ENCODE measurements at regions not wholly inside any gene's neighbourhood (a gene's known extent, or its start where the extent isn't known, plus 50 kb on each side); places are given as distances from the start of the nearest gene placed in this dataset.

DNA sequence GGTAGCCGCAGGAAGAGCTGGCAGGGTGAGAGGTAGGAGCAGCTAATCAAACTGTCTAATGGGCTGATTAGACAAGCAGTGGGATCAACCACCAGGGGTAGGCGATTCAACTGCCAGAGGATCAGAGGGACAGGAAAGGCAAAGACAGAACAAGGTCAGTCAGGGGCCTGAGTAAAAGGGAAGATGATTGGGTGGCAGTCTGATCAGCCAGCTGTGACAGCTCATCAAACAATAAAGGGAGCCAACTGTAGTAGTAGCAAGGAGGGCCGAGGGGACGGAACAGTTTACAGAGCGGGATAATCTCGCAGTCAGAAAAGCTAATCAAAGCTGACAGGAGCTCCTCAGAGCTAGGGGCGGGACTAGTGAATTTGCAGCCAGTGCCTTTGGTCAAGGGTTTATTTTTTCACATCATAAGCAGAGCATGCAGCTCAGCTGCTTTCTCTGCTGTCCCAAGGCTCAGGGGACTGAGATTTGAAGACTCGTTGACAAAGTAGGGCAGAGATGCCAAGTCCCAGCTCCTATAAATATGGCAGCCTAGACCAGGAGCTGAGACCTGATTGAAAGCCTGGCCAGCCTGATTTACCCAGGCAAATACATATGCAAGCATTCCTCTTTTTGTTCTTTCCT, 418.2 kb downstream of the GABRG2 start:
- DNase-seq (ENCODE audit: low read depth): no peak

DNA sequence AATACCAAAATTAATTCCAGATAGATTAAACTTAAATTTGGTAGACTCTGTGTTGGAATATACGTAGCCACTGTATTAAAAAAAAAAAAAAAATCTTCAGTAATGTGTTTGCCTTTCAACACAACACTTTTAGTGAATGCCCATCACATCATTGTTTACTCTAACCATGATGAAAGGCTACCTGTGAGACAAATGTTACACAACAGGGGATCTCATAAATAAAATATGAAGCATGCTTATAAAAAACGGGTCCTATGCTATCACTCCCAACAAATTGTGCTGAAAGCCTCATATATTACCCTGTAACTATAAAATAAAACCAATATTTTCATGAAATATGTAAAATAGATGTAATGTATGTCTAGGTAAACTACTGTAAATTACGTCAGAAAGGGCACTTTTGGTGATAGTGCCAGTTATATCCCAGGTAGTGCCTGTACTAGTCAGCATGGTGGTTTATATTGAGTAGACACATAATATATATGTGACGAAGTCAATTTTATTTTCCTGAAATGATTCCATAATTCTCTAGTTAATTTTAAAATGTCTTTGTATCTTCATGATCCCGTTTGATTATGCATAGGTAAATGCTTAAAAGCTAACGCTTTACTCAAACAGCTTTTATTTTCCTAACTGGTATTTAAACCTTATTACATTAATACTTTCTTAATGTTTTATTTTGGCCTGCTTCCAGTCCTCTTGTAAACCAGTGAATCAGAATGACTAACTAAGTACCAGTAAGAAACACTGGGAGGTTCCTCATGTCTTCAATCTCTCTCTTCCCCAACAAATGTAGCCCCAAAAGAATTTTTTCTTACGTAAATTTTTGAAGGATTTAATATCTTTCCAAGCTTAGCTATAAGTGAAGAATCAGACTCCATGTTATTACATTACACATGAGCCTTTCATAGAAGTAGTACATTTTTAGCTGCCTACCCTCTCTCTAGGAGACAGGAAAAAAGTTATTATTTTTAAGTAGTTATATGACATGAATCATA, 420.3 kb downstream of the GABRG2 start:
- DNase-seq (ENCODE audit: low read depth): no peak

DNA sequence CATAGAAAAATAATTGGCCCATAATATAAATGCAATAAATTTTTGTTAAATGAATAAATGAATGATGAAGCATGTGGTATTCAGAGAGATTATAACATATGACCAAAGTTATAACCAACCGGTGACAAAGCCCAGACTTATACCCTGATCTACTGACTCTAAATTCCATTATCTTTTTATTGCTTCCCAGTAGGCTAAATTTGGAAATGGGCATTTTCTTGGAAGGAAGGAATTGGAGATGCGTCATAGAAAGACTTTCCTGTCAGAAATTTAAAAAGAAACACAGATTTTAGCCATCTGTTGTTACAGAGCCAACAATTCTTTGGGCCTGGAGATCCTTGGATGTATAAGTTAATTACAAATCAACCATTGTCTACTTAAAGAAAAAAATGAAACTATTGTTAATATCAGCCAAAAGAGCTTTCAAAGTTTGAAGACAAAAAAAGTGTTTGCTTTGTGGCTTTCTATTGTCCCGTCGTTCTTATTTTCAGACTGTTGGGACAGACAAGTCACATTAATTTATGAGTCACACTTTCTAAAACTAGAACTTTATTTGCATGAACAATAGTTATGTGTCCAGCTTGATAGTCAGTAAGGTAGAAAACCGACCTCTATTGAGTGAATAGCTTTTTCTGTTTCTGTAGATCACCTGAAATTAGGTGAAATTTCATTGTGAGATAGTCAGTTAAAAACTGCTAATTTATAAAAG, 428.7 kb downstream of the GABRG2 start:
- DNase-seq (ENCODE audit: low read depth): no peak

DNA sequence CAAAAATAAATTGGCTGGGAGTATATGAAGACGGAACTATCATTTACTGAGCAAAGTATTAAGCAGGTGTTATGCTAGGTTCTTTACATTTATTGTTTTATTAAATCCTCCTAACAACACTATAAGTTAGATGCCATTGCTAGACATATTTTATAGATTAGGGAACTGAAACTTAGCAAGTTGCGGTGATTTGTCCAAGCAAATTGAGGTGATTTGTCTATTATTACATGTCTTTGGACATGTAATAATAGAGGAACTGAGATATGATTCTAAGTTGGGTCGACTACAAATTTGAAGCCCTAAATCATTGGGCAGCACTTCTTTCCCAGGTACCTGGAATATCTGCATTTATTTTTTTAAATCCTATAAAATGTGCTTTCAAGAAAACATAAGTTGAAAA, 429.9 kb downstream of the GABRG2 start:
- no peak for DNase-seq (ENCODE audit: low read depth)

DNA sequence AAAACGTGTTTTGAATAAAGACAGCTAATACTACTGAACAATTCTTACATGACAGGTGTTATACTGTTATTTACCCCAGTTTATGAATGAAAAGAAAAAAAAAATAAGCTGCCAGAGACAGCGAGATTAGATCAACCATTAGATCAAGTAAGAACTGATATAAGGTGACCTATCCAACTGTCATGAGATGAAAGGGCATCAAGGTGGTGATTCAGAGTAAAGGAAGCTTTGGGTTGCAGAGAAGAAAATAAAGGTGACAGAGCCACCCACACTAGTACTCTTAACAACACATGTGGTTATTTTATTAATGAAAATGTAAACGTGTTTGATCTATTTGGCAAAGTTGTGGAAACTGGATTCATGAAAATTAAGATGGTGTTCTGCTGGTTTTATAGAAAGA, 435.2 kb downstream of the GABRG2 start:
- no peak for DNase-seq (ENCODE audit: low read depth)

DNA sequence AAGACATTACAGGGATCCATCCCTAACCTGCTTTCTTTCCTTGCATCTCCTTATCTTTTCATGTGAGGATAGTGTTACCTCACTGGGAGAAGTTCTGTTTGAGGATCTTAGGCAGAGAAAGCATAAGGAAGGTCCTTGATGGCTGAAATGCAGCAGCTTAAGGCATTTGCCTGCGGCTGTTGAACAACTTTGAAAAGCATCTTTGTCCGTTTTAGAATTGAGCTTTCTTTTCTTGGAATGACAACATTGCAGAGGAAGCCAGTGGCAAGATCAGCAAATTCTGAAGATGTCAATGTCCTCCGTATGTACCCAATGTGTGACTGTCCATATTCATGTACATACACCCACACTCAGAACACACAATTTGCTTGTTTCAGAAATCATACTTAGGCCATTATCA, 436.2 kb downstream of the GABRG2 start:
- DNase-seq (ENCODE audit: low read depth): no peak

DNA sequence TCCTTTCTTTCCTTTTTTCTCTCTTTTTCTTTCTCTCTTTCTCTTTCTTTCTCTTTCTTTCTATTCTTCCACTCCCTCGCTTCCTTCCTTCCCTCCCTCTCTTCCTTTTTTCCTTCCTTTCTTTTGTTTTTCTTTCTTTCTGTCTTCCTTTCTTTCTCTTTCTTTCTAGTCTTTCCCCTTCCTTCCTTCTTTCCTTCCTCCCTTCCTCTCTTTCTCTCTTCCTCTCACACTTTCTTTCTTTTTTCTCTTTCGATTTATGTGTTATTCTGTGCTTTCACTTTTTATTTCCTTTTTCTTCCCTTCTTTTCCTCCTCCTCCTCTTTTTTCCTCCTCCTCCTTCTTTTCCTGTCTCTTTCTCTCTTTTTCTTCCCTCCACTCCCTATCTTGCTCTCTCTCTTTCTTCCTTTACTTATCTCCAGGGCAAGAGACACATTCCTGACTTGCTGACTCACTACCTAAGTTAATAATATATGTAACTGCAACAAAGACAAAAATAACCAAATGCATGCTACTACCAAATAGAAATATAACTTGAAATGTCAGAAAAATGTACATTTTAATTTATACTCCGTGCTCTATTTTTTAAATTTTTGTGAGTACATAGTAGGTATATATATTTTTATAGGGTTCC, 445.5 kb downstream of the GABRG2 start:
- DNase-seq (ENCODE audit: low read depth): no peak

DNA sequence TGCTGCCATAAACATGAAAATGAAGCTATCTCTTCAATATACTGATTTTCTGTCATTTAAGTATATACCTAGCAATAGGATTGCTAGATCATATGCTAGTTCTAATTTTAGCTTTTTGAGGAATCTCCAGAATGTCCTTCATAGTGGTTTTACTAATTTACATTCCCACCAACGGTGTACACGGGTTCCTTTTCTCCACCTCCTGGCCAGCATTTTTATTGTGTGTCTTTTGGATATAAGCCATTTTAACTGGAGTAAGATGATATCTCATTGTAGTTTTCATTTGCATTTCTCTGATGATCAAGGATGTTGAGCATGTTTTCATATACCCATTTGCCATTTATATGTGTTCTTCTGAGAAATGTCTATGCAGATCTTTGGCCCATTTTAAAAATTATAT, 446.5 kb downstream of the GABRG2 start:
- DNase-seq (ENCODE audit: low read depth): no peak

DNA sequence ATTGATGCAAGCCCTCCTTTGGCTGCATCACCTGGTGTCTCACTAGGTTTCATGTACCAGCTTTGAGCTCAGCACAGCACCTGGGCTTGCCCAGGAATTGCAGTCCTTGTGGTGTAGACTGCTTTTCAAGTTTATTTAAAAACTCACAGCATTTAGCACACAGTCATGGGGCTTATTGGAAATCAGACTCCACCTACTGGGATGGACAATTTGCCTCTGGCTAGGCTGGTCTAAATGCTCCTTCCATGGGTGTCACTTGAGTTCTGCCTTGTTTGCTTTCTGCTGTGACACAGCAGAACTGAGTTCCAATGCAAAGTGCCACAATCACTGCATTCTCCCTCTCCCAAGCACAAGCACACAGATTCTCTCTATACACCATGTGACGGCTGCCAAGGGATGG, 453.3 kb downstream of the GABRG2 start:
- no peak for DNase-seq (ENCODE audit: low read depth)

DNA sequence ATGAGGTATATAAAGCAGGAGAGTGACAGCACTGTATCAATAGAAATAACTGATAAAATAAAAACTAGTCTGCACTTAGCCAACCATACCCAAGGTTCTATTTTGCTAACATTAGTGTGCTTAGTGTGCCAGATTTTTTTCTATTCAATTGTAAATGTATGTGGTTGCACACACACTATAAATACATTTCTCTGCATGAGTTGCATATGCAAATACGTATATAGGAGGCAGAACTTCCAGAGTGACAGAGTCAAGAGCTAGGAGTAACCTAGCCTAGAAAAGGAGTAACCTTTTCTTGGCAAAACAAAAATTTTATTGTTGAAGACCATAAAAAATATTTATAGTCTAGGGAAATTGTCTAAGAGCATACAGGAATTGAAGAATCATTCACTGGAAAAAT, 461.6 kb downstream of the GABRG2 start:
- DNase-seq (ENCODE audit: low read depth): no peak

DNA sequence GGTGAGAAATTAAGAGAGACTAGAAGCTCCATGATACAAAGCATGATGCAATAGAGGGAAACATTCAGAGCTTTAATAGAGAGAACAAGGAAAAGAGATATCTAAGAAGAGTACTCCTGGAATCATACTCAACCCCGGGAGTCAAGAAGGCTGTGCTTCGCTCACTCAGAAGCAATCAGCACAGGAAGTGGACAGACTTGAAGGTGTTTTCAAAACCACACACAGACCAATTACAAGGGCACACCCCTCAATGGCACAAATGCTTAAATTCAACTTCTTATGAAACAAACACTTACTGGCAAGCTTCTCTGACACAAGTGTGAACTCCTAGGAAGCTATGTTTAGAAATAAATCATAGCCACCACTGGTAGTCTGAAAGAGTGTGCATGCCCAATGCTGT, 462.3 kb downstream of the GABRG2 start:
- no peak for DNase-seq (ENCODE audit: low read depth)

DNA sequence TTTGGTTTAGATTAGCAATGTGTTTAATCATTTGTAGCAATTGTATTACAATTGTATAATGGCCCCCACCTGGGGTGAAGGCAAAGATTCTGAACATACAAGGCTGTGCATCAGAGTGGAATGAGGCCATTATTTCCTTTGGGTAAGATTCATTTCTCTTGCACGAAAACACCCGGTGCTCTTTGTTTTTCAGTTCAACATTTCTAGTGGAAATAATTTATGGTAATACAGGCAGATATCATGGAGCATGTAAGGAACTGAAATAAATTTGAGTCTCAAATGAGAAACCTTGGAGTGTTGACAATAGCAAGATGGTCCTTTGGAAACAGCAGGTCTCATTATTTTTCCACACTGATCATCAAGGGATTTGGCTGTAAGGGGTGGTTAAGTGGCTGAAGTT, 475.9 kb downstream of the GABRG2 start:
- no peak for DNase-seq (ENCODE audit: low read depth)

DNA sequence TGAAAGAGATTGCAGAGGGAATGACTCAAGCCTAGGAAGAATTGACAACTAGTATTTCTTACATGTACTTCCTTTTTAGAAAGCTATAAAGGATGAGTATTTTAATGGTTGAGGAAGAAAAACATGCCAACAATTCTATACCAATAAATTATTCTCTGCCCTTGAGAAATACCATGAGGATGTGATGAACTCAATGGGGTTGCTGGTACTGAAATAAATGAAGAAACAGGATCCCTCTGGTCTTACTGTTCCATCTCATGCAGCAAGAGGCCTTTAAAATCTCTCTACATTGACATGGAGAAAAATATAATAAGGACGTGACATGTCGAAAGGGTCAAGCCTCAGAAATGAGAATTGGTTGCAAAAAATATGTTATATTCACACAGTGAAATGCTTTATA, 477.3 kb downstream of the GABRG2 start:
- DNase-seq (ENCODE audit: low read depth): no peak

DNA sequence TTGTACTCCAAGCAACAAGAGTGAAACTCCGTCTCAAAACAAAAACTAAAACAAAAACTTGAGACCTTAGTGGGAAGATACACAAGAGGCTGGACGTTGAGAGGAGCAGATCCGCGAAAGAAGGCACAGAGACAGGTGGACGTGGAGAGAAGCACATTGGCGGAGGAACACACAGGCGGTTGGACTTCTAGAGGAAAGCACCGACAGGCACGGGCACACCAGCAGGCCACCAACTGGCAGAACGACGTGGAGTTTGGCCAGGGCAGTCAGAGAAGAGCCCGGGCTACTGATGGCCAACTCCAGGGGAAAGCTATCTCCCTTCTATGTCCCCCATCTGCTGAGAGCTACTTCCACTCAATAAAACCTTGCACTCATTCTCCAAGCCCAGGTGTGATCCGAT, 482.7 kb downstream of the GABRG2 start:
- DNase-seq (ENCODE audit: low read depth): no peak

DNA sequence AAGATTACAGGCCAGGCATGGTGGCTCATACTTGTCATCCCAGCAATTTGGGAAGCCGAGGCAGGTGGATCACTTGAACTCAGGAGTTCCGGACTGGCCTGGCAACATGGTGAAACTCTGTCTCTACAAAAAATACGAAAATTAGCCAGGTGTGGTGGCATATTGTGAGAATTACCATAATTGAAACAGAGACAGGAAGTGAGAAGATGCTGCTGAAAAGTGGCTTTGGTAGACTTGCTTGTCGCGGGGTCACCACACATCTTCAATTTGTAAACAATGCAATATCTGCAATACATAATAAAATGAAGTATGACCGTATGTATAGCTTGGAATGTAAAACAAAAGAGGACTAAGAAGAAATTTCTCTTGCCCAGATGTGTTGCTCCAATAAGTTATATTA, 490.5 kb downstream of the GABRG2 start:
- DNase-seq (ENCODE audit: low read depth): no peak

DNA sequence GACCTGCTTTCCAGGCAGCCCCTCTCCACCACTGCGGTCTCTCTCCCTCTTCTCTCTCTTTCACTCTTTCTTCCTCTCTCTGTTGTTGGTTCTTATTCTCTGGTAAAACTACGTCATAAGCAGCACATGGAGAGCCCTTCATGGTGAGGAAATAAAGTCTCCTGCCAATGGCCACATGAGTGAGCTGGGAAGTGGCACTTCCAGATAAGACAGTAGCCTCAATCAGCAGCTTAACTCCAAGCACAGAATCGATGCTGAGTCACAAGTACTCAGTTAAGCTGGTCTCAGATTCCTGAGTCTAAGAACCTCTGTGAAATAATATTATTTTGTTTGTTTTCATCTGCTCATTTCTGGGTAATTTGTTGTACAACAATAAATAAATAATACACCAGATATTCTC, 500.1 kb downstream of the GABRG2 start:
- no peak for DNase-seq (ENCODE audit: low read depth)

DNA sequence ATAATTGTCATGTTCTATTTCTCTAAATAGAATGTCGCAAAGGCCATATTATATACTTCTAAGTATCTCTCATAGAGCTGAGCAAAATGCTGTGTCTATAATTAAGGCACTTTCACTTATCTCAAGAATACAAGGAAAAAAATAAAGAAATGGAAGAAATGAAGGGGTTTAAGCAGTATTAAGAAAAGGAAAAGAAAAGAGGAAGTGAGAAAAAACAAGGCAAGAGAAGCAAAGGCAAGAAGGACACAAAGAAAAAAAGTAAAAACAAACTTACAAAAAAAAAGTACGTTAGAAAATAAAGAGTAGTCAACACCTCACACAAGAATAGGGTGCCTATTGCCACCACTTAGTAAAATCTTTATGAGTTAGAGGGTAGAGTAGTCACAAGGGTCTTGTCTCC, 506.2 kb downstream of the GABRG2 start:
- no peak for DNase-seq (ENCODE audit: low read depth)

DNA sequence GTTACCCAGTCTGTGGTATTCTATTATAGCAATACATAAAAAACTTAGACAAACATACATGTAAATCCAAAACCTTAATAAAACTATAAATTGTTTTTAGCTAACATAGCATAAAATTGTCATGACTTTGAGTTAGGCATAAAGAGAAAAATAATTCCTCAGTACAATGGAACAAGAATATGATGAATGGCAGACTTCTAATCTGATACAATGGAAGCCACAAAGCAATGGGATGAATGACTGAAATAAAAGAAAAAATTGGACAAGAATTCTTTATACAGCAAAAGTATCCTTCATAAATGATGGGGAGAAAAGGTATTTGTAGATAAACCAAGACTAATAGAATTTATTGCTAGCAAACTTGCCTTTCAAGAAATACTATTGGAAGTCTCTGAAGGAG, 524.2 kb downstream of the GABRG2 start:
- DNase-seq (ENCODE audit: low read depth): no peak

DNA sequence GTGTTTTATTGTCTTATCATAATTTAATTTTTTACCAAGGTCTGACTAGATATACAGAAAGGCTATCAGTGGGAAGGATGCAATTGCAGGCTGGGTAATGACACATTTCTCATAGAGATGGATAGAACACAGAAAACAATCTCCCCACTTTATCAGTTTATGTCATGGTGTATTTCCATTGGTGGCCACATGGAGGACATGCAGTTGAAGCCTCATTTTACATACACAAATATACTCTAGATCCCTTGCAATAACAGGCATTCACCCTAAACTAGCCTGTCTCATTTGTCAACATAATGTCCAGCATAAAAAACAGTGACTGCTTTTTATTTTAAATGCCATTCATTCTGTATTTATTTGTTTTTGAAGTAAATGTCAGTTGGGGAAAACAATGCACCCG, 526.3 kb downstream of the GABRG2 start:
- DNase-seq (ENCODE audit: low read depth): no peak

DNA sequence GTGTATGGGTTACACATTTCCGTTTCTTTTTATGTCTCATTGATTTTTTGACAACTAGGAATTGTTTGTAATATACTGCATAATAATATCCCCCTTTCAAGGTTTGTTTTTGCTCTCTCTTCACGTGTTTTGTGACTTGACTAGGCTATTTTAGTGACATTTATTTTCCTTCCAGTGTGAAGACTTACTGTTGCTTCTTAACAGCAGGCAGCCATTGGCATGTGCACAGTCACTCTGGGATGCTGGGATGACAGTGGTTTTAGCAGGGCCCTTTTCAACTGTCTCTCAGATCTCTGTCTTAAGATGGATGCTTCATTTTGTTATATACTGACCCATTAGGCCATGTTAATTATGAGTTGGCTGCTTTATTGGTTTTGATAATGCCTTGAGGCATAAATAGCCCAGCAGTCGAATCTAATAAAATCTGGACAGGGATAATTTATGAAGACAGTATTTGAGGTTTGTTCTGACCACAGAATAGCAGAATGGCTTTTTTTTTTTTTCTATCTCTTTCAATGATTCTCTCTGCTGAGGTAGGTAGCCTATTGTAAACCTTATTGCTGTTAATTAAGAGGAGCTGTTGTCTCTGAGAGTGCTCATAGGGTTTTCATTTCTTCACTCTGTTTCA, 536.0 kb downstream of the GABRG2 start:
- DNase-seq (ENCODE audit: low read depth): no peak

DNA sequence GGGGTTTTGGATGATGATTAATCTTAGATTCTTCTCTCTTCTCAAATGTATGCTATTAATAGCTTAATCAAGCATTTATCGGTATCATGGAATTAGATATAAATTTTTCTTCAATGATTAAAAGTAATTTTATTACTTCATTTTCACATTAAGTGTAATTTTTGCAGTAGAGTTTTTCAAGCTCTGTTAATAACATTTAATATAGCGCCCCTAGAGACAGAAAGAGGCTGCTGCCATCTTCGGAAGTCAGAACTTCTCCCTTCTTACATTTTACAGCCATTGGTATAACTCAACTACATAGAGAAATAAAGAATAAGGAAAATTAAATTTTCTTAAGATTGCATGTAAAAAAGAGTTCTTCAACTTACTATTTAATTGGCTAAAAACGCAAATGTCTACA, 540.3 kb downstream of the GABRG2 start:
- DNase-seq (ENCODE audit: low read depth): no peak
